Cardiac muscle cell (in vitro differentiated cells and primary cell): ENCODE measurements at regions not wholly inside any gene's neighbourhood (a gene's known extent, or its start where the extent isn't known, plus 50 kb on each side); places are given as distances from the start of the nearest gene placed in this dataset.

Experiments used
- DNase-seq, 2 donors: peaks; one replicate each; pipeline versions ENCODE4 v3.0.0 to v3.0.0-alpha.2; 2010 to 2017; ENCODE audit warnings: low read depth in 1 of 2, low spot score in 1 of 2
- H3K27ac ChIP-seq: fragments of 200-600 bp; sonication (generic); 2 replicates; pipeline ENCODE4 v1.5.1; 2016
- H3K27me3 ChIP-seq: fragments of 200-600 bp; sonication (generic); 2 replicates; pipeline ENCODE4 v1.6.0; 2016; ENCODE audit warnings: control low read depth
- H3K36me3 ChIP-seq: fragments of 200-600 bp; sonication (generic); 2 replicates; pipeline ENCODE4 v1.5.1; 2016; ENCODE audit warnings: control low read depth
- H3K4me1 ChIP-seq: fragments of 200-600 bp; sonication (generic); 2 replicates; pipeline ENCODE4 v1.8.1; 2017; ENCODE audit warnings: low read depth, mild to moderate bottlenecking, mixed run types
- H3K4me3 ChIP-seq: fragments of 200-600 bp; sonication (generic); 2 replicates; pipeline ENCODE4 v1.5.1; 2016; ENCODE audit warnings: mild to moderate bottlenecking
- H3K9me3 ChIP-seq: fragments of 200-600 bp; sonication (generic); 2 replicates; pipeline ENCODE4 v1.5.1; 2017; ENCODE audit warnings: low read depth, mild to moderate bottlenecking, control low read depth
- CTCF ChIP-seq: IDR thresholded peaks from 2 replicates; pipeline ENCODE4 v1.5.1; 2012; ENCODE audit warnings: low read depth, mild to moderate bottlenecking, low read length

DNA sequence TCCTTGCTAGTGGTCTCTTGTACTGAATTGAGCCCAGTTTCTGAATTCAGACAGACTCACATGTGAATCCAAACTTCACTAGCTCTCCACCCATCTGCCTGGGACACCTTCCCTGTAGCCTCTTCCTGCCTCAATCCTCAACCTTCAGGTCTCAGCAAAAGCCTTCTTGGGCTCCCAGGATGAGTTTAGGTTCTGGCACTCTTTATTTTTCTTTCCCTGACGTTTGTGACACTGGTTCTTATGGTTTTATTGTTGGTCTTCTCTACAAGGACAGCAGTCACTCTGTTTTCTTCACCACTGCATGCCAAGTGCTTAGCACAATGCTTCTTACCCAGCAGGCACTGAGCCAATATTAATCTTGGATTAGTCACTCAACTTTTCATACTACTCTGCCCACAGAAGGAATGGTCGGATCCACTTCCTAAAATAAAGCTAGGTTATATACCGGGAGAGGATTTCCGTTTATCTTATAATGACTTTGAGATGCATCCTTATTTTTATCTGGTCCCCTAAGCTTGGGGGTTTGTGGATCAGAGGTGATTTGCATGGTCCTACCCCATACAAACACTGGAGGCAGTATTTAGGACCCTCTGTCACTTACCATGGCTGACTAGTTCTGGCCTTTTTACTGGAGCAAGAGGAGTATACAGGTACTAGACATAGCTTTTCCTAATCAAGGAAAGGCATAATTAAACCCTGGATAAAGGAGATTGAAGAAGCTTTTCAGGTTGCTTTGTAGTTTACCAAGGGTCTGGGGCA, 186.3 kb downstream of the MYCN start:
- Histone ChIP-seq H3K4me3 (no peak overlapping the region), H3K9me3 (no peaks in the 10 kb centered on the region), H3K36me3 (no peaks in the 10 kb centered on the region), H3K27me3 (no peaks in the 10 kb centered on the region), H3K4me1 (no peaks in the 10 kb centered on the region), H3K27ac (no peak overlapping the region)
- no peak for TF ChIP-seq CTCF
- no peak for DNase-seq

GRCh38 chr2:16125614-16126516, 185.5 kb downstream of the MYCN start:
- Histone ChIP-seq H3K27ac (no peak overlapping the region), H3K9me3 (no peaks in the 10 kb centered on the region), H3K4me1 (no peaks in the 10 kb centered on the region), H3K27me3 (no peaks in the 10 kb centered on the region), H3K4me3 (no peak overlapping the region), H3K36me3 (no peaks in the 10 kb centered on the region)
- DNase-seq: no peak
- no peak for TF ChIP-seq CTCF

- no peak for DNase-seq
- Histone ChIP-seq H3K27ac (no peak overlapping the region), H3K36me3 (no peaks in the 10 kb centered on the region), H3K4me3 (no peak overlapping the region), H3K27me3 (no peaks in the 10 kb centered on the region), H3K4me1 (no peaks in the 10 kb centered on the region), H3K9me3 (no peaks in the 10 kb centered on the region)
- no peak for TF ChIP-seq CTCF
Measured at GRCh38 chr2:16124881-16125613, 184.7 kb downstream of the MYCN start.

GRCh38 chr2:16123856-16124780, 183.8 kb downstream of the MYCN start:
- Histone ChIP-seq H3K27ac (no peak overlapping the region), H3K36me3 (no peaks in the 10 kb centered on the region), H3K9me3 (no peaks in the 10 kb centered on the region), H3K4me3 (no peak overlapping the region), H3K4me1 (no peaks in the 10 kb centered on the region), H3K27me3 (no peaks in the 10 kb centered on the region)
- TF ChIP-seq CTCF: no peak
- DNase-seq: no peak

DNA sequence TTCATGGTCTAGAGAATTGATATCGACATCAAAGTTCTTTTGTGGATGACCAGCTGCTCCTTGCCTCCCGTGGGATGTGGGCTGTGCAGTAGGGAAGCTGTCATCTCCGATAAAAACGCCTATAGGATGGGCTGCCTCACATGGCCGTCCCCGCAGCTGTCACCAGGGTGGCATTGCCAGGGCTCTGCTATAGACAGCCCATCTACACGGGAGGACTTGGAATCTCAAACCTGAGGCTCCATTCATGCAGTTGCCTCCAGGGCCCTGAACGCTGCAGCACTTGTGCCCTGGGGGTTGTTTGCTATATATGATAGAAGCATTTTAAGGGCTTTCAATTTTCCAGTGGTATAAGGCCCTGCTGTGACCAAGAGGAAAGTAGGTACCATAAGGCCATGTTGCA, 183.1 kb downstream of the MYCN start:
- no peak for DNase-seq
- no peak for TF ChIP-seq CTCF
- H3K9me3 ChIP-seq: no peaks in the 10 kb centered on the region
- H3K36me3 ChIP-seq: no peaks in the 10 kb centered on the region
- no peaks in the 10 kb centered on the region for H3K4me1 ChIP-seq
- no peak overlapping the region for H3K27ac ChIP-seq
- H3K27me3 ChIP-seq: no peaks in the 10 kb centered on the region
- H3K4me3 ChIP-seq: no peak overlapping the region
